HG03139 (cell line): ENCODE measurements at regions not wholly inside any gene's neighbourhood (a gene's known extent, or its start where the extent isn't known, plus 50 kb on each side); places are given as distances from the start of the nearest gene placed in this dataset.

Experiments
- ATAC-seq: cut with Tn5 transposase; IDR thresholded peaks from one replicate; pipeline ENCODE4 v1.9.1; 2021; ENCODE audit not compliant: unreplicated experiment

- ATAC-seq = no peak
Measured at GRCh38 chrX:124820738-124821137, 474.4 kb downstream of the SH2D1A start.

GRCh38 chrX:124827258-124827845 is 481.0 kb downstream of the SH2D1A start:
- ATAC-seq = no peak

GRCh38 chrX:124829930-124830329 is 483.6 kb downstream of the SH2D1A start:
- ATAC-seq = no peak

DNA sequence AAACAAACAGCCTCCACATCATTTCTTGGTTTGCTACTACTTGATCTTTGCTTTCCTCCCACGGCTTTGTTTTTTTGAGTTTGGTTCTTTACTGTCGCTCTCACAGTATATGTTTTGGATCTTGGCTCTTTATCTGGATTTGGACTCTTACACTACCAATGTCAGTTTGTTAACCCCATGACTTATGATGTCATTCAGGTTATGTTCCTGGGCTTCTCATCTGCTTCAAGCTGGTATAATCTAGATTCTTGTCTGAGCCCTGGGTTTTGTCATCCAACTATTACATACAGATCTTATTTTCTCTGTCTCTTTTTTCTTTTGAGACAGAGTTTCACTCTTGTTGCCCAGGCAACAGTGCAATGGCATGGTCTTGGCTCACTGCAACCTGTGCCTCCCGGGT is 482.9 kb upstream of the TEX13C start:
- ATAC-seq = no peak

GRCh38 chrX:124842205-124842604 is 477.5 kb upstream of the TEX13C start:
- ATAC-seq = no peak

DNA sequence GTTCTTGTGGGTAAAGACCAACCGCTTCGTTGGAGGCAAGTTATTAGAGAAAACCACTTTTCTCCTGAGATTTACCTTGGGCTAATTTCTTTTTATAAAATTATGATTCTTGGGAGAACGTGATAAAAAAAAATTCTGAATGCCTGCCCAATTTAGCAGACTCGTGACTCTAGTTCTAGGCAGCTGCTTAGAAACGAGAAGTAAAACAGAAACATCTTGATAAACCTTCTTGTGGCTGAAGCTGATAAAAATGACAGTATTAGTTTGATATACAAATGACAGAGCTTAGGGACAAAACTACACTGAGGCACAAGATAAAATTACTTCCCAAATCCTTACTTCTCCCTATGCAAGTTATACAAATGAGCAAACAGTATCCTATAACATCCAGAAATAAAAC is 458.9 kb upstream of the TEX13C start:
- ATAC-seq = no peak

DNA sequence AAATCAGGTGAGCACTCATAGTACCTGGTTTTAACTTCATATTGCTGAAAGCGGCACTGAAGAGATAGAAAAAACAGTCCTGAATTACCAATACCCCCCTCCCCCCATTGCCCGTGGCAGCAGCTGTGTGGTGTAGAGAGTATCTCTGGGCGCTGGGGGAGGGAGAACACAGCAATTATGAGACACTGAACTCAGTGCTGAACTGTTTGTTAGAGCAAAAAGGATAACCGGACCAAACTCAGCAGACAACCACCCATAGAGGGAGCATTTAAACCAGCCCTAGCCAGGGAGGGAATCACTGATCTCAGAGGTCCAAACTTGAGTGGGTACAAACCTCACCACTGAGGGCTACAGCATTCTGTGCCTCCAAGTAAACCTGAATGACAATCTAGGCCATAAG is 457.4 kb upstream of the TEX13C start:
- ATAC-seq = no peak

DNA sequence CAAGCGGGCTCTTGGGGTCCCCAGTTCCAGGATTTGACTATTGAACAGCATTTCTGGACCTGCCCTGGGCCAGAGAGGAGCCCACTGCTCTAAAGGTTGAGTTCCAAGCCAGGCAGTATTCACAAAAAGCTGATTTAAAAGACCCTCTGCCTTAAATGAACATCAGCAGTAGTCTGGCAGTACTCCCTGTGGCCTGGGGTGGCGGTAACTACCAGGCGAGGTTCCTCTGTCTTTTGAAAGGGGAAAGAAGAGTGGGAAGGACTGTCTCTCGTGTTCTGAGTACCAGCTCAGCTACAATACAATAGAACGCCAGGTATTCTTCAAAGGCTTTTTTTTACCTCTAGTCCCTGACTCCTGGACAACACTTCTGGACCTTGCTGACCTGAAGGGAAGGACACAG is 456.4 kb upstream of the TEX13C start:
- ATAC-seq = no peak

DNA sequence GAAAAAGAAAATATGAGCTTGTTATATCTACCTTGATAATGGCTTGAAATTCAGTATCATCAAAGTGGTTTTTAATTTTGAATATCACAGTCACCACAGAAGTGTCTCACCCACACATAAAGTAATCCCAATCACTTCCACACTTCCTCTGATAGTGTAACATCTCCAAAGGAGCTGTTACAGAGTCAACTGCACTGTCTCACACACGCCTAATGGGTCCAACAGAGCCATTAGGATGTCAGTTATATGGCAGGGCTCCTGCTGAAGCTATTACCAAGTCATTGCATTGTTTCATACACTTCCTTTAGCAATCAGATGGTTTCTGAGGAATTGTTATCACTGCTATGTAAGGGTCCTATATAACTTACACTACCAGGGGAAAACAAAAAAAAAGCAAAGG is 432.1 kb upstream of the TEX13C start:
- no peak for ATAC-seq

DNA sequence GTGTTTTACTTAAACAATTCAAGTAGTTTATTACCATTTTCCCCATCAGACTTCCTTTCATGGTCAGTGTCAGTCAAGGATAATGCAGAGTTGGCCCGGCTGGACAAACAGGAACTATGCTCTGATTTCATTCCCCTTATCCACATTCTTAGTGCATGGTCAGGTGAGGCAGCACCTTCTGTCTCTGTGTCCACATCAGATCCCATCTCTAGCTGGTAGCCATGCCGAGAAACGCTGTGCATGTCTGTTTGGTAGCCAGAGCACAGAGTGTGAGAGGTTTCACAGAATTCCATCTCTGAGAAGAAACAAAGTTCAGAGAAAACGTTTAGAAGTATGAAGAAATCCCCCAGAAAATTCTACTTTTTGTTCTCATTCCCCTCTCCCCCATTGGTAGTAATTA is 423.7 kb upstream of the TEX13C start:
- no peak for ATAC-seq

DNA sequence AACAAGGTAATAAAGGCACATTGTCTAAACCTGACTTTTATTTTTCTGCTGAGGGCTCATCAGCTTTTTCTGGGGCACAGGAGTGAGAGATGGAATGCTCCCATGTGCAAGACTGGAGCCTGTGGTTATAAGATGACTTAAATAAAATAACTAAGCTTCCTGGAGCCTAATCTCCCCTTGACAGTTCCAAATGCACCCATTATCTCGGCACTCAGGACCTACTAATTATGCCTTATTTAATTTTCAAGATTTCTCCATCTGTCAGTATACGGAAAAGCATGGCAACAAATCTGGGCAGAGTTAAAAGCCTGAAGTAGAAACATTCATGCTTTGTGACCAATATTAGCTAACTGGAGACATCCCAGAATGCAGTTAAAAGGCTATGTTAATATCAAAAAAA is 416.7 kb upstream of the TEX13C start:
- no peak for ATAC-seq

GRCh38 chrX:124910611-124911010 is 409.1 kb upstream of the TEX13C start:
- ATAC-seq = no peak

GRCh38 chrX:124917011-124917410 is 402.7 kb upstream of the TEX13C start:
- ATAC-seq = no peak

- ATAC-seq = no peak
Measured at GRCh38 chrX:124925681-124926080, 394.0 kb upstream of the TEX13C start.

GRCh38 chrX:124931241-124931640 is 388.4 kb upstream of the TEX13C start:
- no peak for ATAC-seq

- no peak for ATAC-seq
Measured at GRCh38 chrX:124931958-124932357, 387.7 kb upstream of the TEX13C start.

- ATAC-seq = no peak
Measured at GRCh38 chrX:124938715-124939114, 381.0 kb upstream of the TEX13C start.

GRCh38 chrX:124940531-124940930 is 379.1 kb upstream of the TEX13C start:
- no peak for ATAC-seq

- ATAC-seq = no peak
Measured at GRCh38 chrX:124954402-124954801, 365.3 kb upstream of the TEX13C start.

DNA sequence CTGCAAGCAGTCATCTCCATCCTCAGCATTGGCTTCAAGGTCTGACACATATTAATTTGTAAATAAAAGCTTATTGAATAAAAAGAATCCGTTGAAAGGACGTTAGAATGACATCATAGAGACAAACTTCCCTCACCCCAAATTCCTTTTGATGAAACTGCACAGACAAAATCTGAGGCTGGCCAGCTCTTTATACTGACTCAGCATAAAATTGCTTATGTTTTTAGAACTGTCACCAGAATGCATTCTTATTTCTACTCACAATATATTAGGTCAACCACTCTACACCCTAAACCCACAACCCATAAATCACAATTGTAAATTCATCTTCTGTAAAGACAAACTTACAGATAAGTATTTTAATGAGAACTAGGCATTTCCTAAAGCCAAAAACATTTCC is 359.2 kb upstream of the TEX13C start:
- ATAC-seq = no peak

GRCh38 chrX:124963717-124964116 is 356.0 kb upstream of the TEX13C start, which contains the start of gene TENM1:
TSS of gene TENM1 (minus strand) at chrX:124963817.
- ATAC-seq = no peak

DNA sequence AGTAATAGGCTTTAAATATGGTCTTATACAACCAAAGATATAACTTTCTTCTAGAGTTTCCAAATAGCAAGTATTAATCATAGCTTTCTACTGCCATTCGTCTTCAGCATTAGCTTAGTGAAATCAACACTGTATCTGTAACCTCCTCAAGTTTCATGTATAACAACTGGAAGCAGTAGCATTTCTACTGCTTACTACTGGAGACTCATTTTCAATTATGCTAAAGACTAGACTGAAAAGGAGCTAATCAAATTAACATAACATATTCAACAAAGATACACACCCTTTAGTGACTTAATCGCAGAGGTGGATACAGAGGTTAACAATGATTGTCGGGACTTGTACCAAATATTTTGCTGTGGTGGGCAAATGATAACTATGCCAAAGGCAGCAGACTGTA is 344.2 kb upstream of the TEX13C start:
- ATAC-seq = no peak

DNA sequence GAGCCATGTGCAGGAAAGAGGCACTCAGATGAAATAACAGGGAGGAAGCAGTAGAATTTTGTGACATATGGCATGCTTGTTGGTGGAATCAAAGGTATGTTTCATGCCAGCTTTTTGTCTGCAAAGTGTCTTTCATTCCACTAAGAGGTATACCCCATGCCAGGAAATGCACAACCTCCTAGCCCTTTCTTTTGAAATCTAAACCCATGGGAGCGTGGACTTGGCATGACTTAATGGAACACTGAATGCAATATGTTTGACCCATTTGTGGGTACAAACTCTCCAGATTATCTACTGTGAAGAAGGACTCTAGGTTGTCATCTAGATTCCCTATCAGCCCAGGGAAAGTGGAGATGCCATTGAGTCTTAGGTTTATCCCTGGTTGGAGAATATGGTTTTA is 338.3 kb upstream of the TEX13C start:
- no peak for ATAC-seq
